Nephron progenitor cell (in vitro differentiated cells): ENCODE measurements at regions not wholly inside any gene's neighbourhood (a gene's known extent, or its start where the extent isn't known, plus 50 kb on each side); places are given as distances from the start of the nearest gene placed in this dataset.

ENCODE experiments used
- DNase-seq: peaks from one replicate; pipeline ENCODE4 v3.0.0; 2021
- H3K27ac Mint-ChIP-seq: 2 replicates; pipeline ENCODE4 v1.8.0; 2021; ENCODE audit warnings: mild to moderate bottlenecking, moderate library complexity, mixed read lengths
- H3K27me3 Mint-ChIP-seq: 2 replicates; pipeline ENCODE4 v1.8.0; 2021; ENCODE audit warnings: mild to moderate bottlenecking, low read depth, mixed read lengths; ENCODE audit not compliant: poor library complexity
- H3K36me3 Mint-ChIP-seq: 2 replicates; pipeline ENCODE4 v1.8.0; 2021; ENCODE audit warnings: low read depth, mixed read lengths
- H3K4me1 Mint-ChIP-seq: 2 replicates; pipeline ENCODE4 v1.8.0; 2021; ENCODE audit warnings: mixed read lengths
- H3K4me3 Mint-ChIP-seq: 2 replicates; pipeline ENCODE4 v1.8.0; 2021; ENCODE audit warnings: mild to moderate bottlenecking, moderate library complexity, mixed read lengths
- H3K9me3 Mint-ChIP-seq: 2 replicates; pipeline ENCODE4 v1.8.0; 2021; ENCODE audit warnings: mild to moderate bottlenecking, moderate library complexity, mixed read lengths
- CTCF ChIP-seq: fragments of 200-600 bp; sonication (generic); IDR thresholded peaks from 2 replicates; pipeline ENCODE4 v1.5.0; 2021; ENCODE audit warnings: antibody characterized with exemption

GRCh38 chr3:68163062-68163461 is 508.6 kb upstream of the SUCLG2 start:
- Mint-ChIP-seq H3K27me3 (no peaks in the 10 kb centered on the region), H3K4me1 (no peaks in the 10 kb centered on the region), H3K27ac (no peak overlapping the region), H3K36me3 (no peaks in the 10 kb centered on the region), H3K9me3 (no peaks in the 10 kb centered on the region), H3K4me3 (no peak overlapping the region)
- no peak for TF ChIP-seq CTCF
- DNase-seq, result no peak

GRCh38 chr3:68162644-68163043 is 508.2 kb upstream of the SUCLG2 start:
- no peaks in the 10 kb centered on the region for H3K36me3 Mint-ChIP-seq
- DNase-seq, result no peak
- H3K27me3 Mint-ChIP-seq, result no peaks in the 10 kb centered on the region
- TF ChIP-seq CTCF, result no peak
- H3K4me3 Mint-ChIP-seq, result no peak overlapping the region
- H3K27ac Mint-ChIP-seq, result no peak overlapping the region
- no peaks in the 10 kb centered on the region for H3K9me3 Mint-ChIP-seq
- no peaks in the 10 kb centered on the region for H3K4me1 Mint-ChIP-seq

- H3K9me3 Mint-ChIP-seq, result no peaks in the 10 kb centered on the region
- no peak overlapping the region for H3K27ac Mint-ChIP-seq
- no peaks in the 10 kb centered on the region for H3K4me1 Mint-ChIP-seq
- no peaks in the 10 kb centered on the region for H3K36me3 Mint-ChIP-seq
- no peak overlapping the region for H3K4me3 Mint-ChIP-seq
- H3K27me3 Mint-ChIP-seq, result no peaks in the 10 kb centered on the region
- TF ChIP-seq CTCF, result no peak
- DNase-seq, result no peak
Observed at GRCh38 chr3:68151359-68151758, 496.9 kb upstream of the SUCLG2 start.

GRCh38 chr3:68148447-68148846 is 494.0 kb upstream of the SUCLG2 start:
- H3K27me3 Mint-ChIP-seq, result no peaks in the 10 kb centered on the region
- no peaks in the 10 kb centered on the region for H3K4me1 Mint-ChIP-seq
- TF ChIP-seq CTCF, result no peak
- no peak for DNase-seq
- H3K4me3 Mint-ChIP-seq, result no peak overlapping the region
- H3K9me3 Mint-ChIP-seq, result no peaks in the 10 kb centered on the region
- H3K27ac Mint-ChIP-seq, result no peak overlapping the region
- H3K36me3 Mint-ChIP-seq, result no peaks in the 10 kb centered on the region

GRCh38 chr3:68142441-68142840 is 488.0 kb upstream of the SUCLG2 start:
- Mint-ChIP-seq H3K36me3 (no peaks in the 10 kb centered on the region), H3K27ac (no peak overlapping the region), H3K4me3 (no peak overlapping the region), H3K27me3 (no peaks in the 10 kb centered on the region), H3K4me1 (no peaks in the 10 kb centered on the region), H3K9me3 (no peaks in the 10 kb centered on the region)
- no peak for TF ChIP-seq CTCF
- no peak for DNase-seq

GRCh38 chr3:68139897-68140296 is 485.5 kb upstream of the SUCLG2 start:
- Mint-ChIP-seq H3K27ac (no peak overlapping the region), H3K9me3 (no peaks in the 10 kb centered on the region), H3K36me3 (no peaks in the 10 kb centered on the region), H3K27me3 (no peaks in the 10 kb centered on the region), H3K4me1 (no peaks in the 10 kb centered on the region), H3K4me3 (no peak overlapping the region)
- DNase-seq, result no peak
- TF ChIP-seq CTCF, result no peak
